ENCODE measurements at regions not wholly inside any gene's neighbourhood (a gene's known extent, or its start where the extent isn't known, plus 50 kb on each side); places are given as distances from the start of the nearest gene placed in this dataset.
"Not testable (repeated sequence)": the region's sequence is repeated elsewhere in the genome, so short reads cannot be mapped to it uniquely, and the experiment has no call there.

- CTCF ChIA-PET = no interaction called here
- POLR2A ChIA-PET = no interaction called here
- no peak for TF ChIP-seq ELF4 (IDR thresholded peaks at IDR 0.05)
- no peak for TF ChIP-seq SP1 (IDR thresholded peaks at IDR 0.05)
- no peak for TF ChIP-seq LEF1 (IDR thresholded peaks at IDR 0.05; ENCODE audit: borderline replicate concordance)
- no peak for TF ChIP-seq PKNOX1 (IDR thresholded peaks at IDR 0.05)
- no peak for TF ChIP-seq FOXK2 (IDR thresholded peaks at IDR 0.05)
- no peak for TF ChIP-seq ARNT (IDR thresholded peaks at IDR 0.05)
- no peak for TF ChIP-seq NFRKB (IDR thresholded peaks at IDR 0.05)
- TF ChIP-seq BHLHE40 (IDR thresholded peaks at IDR 0.05; ENCODE audit: borderline replicate concordance) = no peak
- no peak for TF ChIP-seq CTBP1 (IDR thresholded peaks at IDR 0.05; ENCODE audit: borderline replicate concordance)
- no peak for TF ChIP-seq HDGF (IDR thresholded peaks at IDR 0.05; ENCODE audit: borderline replicate concordance)
- no peak for TF ChIP-seq FOXM1 (IDR thresholded peaks at IDR 0.05; ENCODE audit: borderline replicate concordance)
- no peak for TF ChIP-seq L3MBTL2 (conservative IDR thresholded peaks at IDR 0.05)
- DNase-seq (ENCODE audit: extremely low spot score) = no peak
These were observed 135.2 kb upstream of the BCL6 start for GRCh38 chr3:187880441-187880840.

GRCh38 chr3:187880851-187881250 is 135.6 kb upstream of the BCL6 start:
- CTCF ChIA-PET = no interaction called here
- TF ChIP-seq FOXA1 (IDR thresholded peaks at IDR 0.05) (no peak), SP1 (IDR thresholded peaks at IDR 0.05) (no peak), PKNOX1 (IDR thresholded peaks at IDR 0.05) (no peak), TARDBP (IDR thresholded peaks at IDR 0.05) (no peak), ZNF384 (IDR thresholded peaks at IDR 0.05) (no peak), CTBP1 (IDR thresholded peaks at IDR 0.05; ENCODE audit: borderline replicate concordance) (no peak), SUZ12 (IDR thresholded peaks at IDR 0.05) (no peak), LEF1 (IDR thresholded peaks at IDR 0.05; ENCODE audit: borderline replicate concordance) (no peak), BHLHE40 (IDR thresholded peaks at IDR 0.05; ENCODE audit: borderline replicate concordance) (no peak), L3MBTL2 (conservative IDR thresholded peaks at IDR 0.05) (no peak)
- POLR2A ChIA-PET = no interaction called here
- DNase-seq (ENCODE audit: extremely low spot score) = no peak

- POLR2A ChIA-PET = no interaction called here
- TF ChIP-seq CTBP1 (IDR thresholded peaks at IDR 0.05; ENCODE audit: borderline replicate concordance) = no peak
- CTCF ChIA-PET = no interaction called here
- no peak for DNase-seq (ENCODE audit: extremely low spot score)
These were observed 143.4 kb upstream of the BCL6 start for GRCh38 chr3:187888701-187889100.

- POLR2A ChIA-PET = no interaction called here
These were observed 143.8 kb upstream of the BCL6 start for GRCh38 chr3:187889106-187889505.

GRCh38 chr3:187889601-187890404 is 144.5 kb upstream of the BCL6 start:
- POLR2A ChIA-PET = no interaction called here
- TF ChIP-seq FOXM1 (IDR thresholded peaks at IDR 0.05; ENCODE audit: borderline replicate concordance) = no peak
- TF ChIP-seq CTBP1 (IDR thresholded peaks at IDR 0.05; ENCODE audit: borderline replicate concordance) = no peak
- TF ChIP-seq LEF1 (IDR thresholded peaks at IDR 0.05; ENCODE audit: borderline replicate concordance) = no peak
- no peak for TF ChIP-seq BHLHE40 (IDR thresholded peaks at IDR 0.05; ENCODE audit: borderline replicate concordance)
- TF ChIP-seq SP1 (IDR thresholded peaks at IDR 0.05) = no peak
- no peak for TF ChIP-seq ZNF384 (IDR thresholded peaks at IDR 0.05)
- TF ChIP-seq ARNT (IDR thresholded peaks at IDR 0.05) = no peak
- TF ChIP-seq L3MBTL2 (conservative IDR thresholded peaks at IDR 0.05) = no peak
- TF ChIP-seq NFRKB (IDR thresholded peaks at IDR 0.05) = no peak
- no peak for TF ChIP-seq FOXA1 (IDR thresholded peaks at IDR 0.05)
- no peak for TF ChIP-seq TARDBP (IDR thresholded peaks at IDR 0.05)
- no peak for TF ChIP-seq FOXK2 (IDR thresholded peaks at IDR 0.05)
- no peak for DNase-seq (ENCODE audit: extremely low spot score)
- CTCF ChIA-PET = no interaction called here

More at GRCh38 chr3:187889106-187889505, 143.8 kb upstream of the BCL6 start:
- CTCF ChIA-PET = no interaction called here
- no peak for TF ChIP-seq L3MBTL2 (conservative IDR thresholded peaks at IDR 0.05)
- TF ChIP-seq SP1 (IDR thresholded peaks at IDR 0.05) = no peak
- TF ChIP-seq FOXM1 (IDR thresholded peaks at IDR 0.05; ENCODE audit: borderline replicate concordance) = no peak
- no peak for TF ChIP-seq NFRKB (IDR thresholded peaks at IDR 0.05)
- TF ChIP-seq ELF4 (IDR thresholded peaks at IDR 0.05) = no peak
- TF ChIP-seq ZNF384 (IDR thresholded peaks at IDR 0.05) = no peak
- no peak for TF ChIP-seq FOXK2 (IDR thresholded peaks at IDR 0.05)
- no peak for TF ChIP-seq LEF1 (IDR thresholded peaks at IDR 0.05; ENCODE audit: borderline replicate concordance)
- no peak for TF ChIP-seq CTBP1 (IDR thresholded peaks at IDR 0.05; ENCODE audit: borderline replicate concordance)
- no peak for TF ChIP-seq TARDBP (IDR thresholded peaks at IDR 0.05)
- no peak for TF ChIP-seq HDGF (IDR thresholded peaks at IDR 0.05; ENCODE audit: borderline replicate concordance)
- no peak for TF ChIP-seq SUZ12 (IDR thresholded peaks at IDR 0.05)
- TF ChIP-seq FOXA1 (IDR thresholded peaks at IDR 0.05) = no peak
- TF ChIP-seq ARNT (IDR thresholded peaks at IDR 0.05) = no peak
- TF ChIP-seq BHLHE40 (IDR thresholded peaks at IDR 0.05; ENCODE audit: borderline replicate concordance) = no peak
- no peak for TF ChIP-seq PKNOX1 (IDR thresholded peaks at IDR 0.05)
- no peak for DNase-seq (ENCODE audit: extremely low spot score)

- POLR2A ChIA-PET; DNase-seq (ENCODE audit: extremely low spot score); CTCF ChIA-PET: not testable (repeated sequence)
These were observed 145.1 kb upstream of the BCL6 start for GRCh38 chr3:187890405-187890752.

GRCh38 chr3:187896646-187897045 is 151.4 kb upstream of the BCL6 start:
- ChIA-PET CTCF (no interaction called here), POLR2A (no interaction called here)
- DNase-seq (ENCODE audit: extremely low spot score) = no peak
- TF ChIP-seq TARDBP (IDR thresholded peaks at IDR 0.05) = no peak
- no peak for TF ChIP-seq FOXM1 (IDR thresholded peaks at IDR 0.05; ENCODE audit: borderline replicate concordance)
- no peak for TF ChIP-seq NFRKB (IDR thresholded peaks at IDR 0.05)

Measured in HEK293T (cell line).